ENCODE measurements at regions not wholly inside any gene's neighbourhood (a gene's known extent, or its start where the extent isn't known, plus 50 kb on each side); places are given as distances from the start of the nearest gene placed in this dataset.

- 80 to 97% (median 89%) methylated on average over 1 of the region's 1 CpG for WGBS, 5 donors
- H3K4me1 ChIP-seq: no peaks in the 10 kb centered on the region
- H3K4me3 ChIP-seq: no peak overlapping the region
- no peak overlapping the region for H3K27ac ChIP-seq
- H3K36me3 ChIP-seq: no peaks in the 10 kb centered on the region
- no peaks in the 10 kb centered on the region for H3K27me3 ChIP-seq (replicated peaks in 1 of 7)
- H3K9me3 ChIP-seq: no peaks in the 10 kb centered on the region
- intact Hi-C loops (cut with DNase I; ENCODE audit: low total_unique reads): no loop called here
- TF ChIP-seq POLR2A (IDR thresholded peaks at IDR 0.05): no peak
- no peak for TF ChIP-seq CTCF (IDR thresholded peaks at IDR 0.05 in 8 of 11, conservative IDR thresholded peaks at IDR 0.05 in 3 of 11)
- TF ChIP-seq POLR2AphosphoS5 (IDR thresholded peaks at IDR 0.05): no peak
- no peak for DNase-seq
Measured at GRCh38 chr18:39788383-39788782, 2166.7 kb upstream of the PIK3C3 start.

GRCh38 chr18:39786477-39786876 is 2168.6 kb upstream of the PIK3C3 start:
- H3K27ac ChIP-seq: no peak overlapping the region
- H3K36me3 ChIP-seq: no peaks in the 10 kb centered on the region
- no peaks in the 10 kb centered on the region for H3K4me1 ChIP-seq
- no peak overlapping the region for H3K4me3 ChIP-seq
- no peaks in the 10 kb centered on the region for H3K9me3 ChIP-seq
- TF ChIP-seq POLR2A (IDR thresholded peaks at IDR 0.05) (no peak), POLR2AphosphoS5 (IDR thresholded peaks at IDR 0.05) (no peak), CTCF (IDR thresholded peaks at IDR 0.05 in 8 of 11, conservative IDR thresholded peaks at IDR 0.05 in 3 of 11) (no peak)
- no peak for DNase-seq
- no peaks in the 10 kb centered on the region for H3K27me3 ChIP-seq (replicated peaks in 1 of 7)
- intact Hi-C loops (cut with DNase I; ENCODE audit: low total_unique reads): no loop called here

GRCh38 chr18:39784541-39784940 is 2170.5 kb upstream of the PIK3C3 start:
- 86 to 93% (median 93%) methylated on average over 5 of the region's 5 CpGs for WGBS, 5 donors
- Histone ChIP-seq H3K4me3 (no peak overlapping the region), H3K27me3 (replicated peaks in 1 of 7) (no peaks in the 10 kb centered on the region), H3K9me3 (no peaks in the 10 kb centered on the region), H3K27ac (no peak overlapping the region), H3K36me3 (no peaks in the 10 kb centered on the region), H3K4me1 (no peaks in the 10 kb centered on the region)
- DNase-seq: no peak
- TF ChIP-seq CTCF (IDR thresholded peaks at IDR 0.05 in 8 of 11, conservative IDR thresholded peaks at IDR 0.05 in 3 of 11) (no peak), POLR2A (IDR thresholded peaks at IDR 0.05) (no peak), POLR2AphosphoS5 (IDR thresholded peaks at IDR 0.05) (no peak)
- intact Hi-C loops (cut with DNase I; ENCODE audit: low total_unique reads): no loop called here

GRCh38 chr18:39781565-39781964 is 2173.5 kb upstream of the PIK3C3 start:
- Histone ChIP-seq H3K9me3 (no peaks in the 10 kb centered on the region), H3K36me3 (no peaks in the 10 kb centered on the region), H3K4me1 (no peaks in the 10 kb centered on the region), H3K27ac (no peak overlapping the region), H3K4me3 (no peak overlapping the region), H3K27me3 (replicated peaks in 1 of 7) (no peaks in the 10 kb centered on the region)
- intact Hi-C loops (cut with DNase I; ENCODE audit: low total_unique reads): no loop called here
- no peak for DNase-seq
- 82 to 94% (median 89%) methylated on average over 6 of the region's 6 CpGs for WGBS, 5 donors
- no peak for TF ChIP-seq CTCF (IDR thresholded peaks at IDR 0.05 in 8 of 11, conservative IDR thresholded peaks at IDR 0.05 in 3 of 11)
- no peak for TF ChIP-seq POLR2AphosphoS5 (IDR thresholded peaks at IDR 0.05)
- no peak for TF ChIP-seq POLR2A (IDR thresholded peaks at IDR 0.05)
